Loucy (cell line): ENCODE measurements at regions not wholly inside any gene's neighbourhood (a gene's known extent, or its start where the extent isn't known, plus 50 kb on each side); places are given as distances from the start of the nearest gene placed in this dataset.

Experiments
- H2AFZ ChIP-seq: fragments of 200-600 bp; sonication (generic); 2 replicates; pipeline ENCODE4 v1.6.0; 2016; ENCODE audit warnings: antibody characterized with exemption, mild to moderate bottlenecking, low read length, moderate library complexity
- H3F3A ChIP-seq: fragments of 200-600 bp; 2 replicates; pipeline ENCODE4 v1.6.0; 2016; ENCODE audit warnings: antibody characterized with exemption, low read depth, mild to moderate bottlenecking
- H3K27me3 ChIP-seq: fragments of 200-600 bp; sonication (generic); 2 replicates; pipeline ENCODE4 v1.6.1; 2014; ENCODE audit warnings: low read length, mild to moderate bottlenecking; ENCODE audit not compliant: insufficient read depth, poor library complexity, severe bottlenecking
- H3K36me3 ChIP-seq: fragments of 200-600 bp; sonication (generic); 2 replicates; pipeline ENCODE4 v1.6.1; 2016; ENCODE audit warnings: low read length; ENCODE audit not compliant: insufficient read depth
- H3K4me1 ChIP-seq: fragments of 200-600 bp; sonication (generic); 2 replicates; pipeline ENCODE4 v1.5.1; 2014; ENCODE audit warnings: low read length, mild to moderate bottlenecking; ENCODE audit not compliant: insufficient read depth, poor library complexity, severe bottlenecking
- H3K4me2 ChIP-seq: fragments of 200-600 bp; sonication (generic); 2 replicates; pipeline ENCODE4 v1.6.0; 2014; ENCODE audit warnings: antibody characterized with exemption, low read length, low read depth, mild to moderate bottlenecking; ENCODE audit not compliant: poor library complexity, severe bottlenecking
- H3K4me3 ChIP-seq: fragments of 200-600 bp; sonication (generic); 2 replicates; pipeline ENCODE4 v1.5.1; 2014; ENCODE audit warnings: low read length, mild to moderate bottlenecking, mixed read lengths; ENCODE audit not compliant: poor library complexity, severe bottlenecking
- H3K79me2 ChIP-seq: fragments of 200-600 bp; sonication (generic); 2 replicates; pipeline ENCODE4 v1.6.1; 2014; ENCODE audit warnings: low read length; ENCODE audit not compliant: insufficient read depth
- H3K9ac ChIP-seq: fragments of 200-600 bp; sonication (generic); 2 replicates; pipeline ENCODE4 v1.6.0; 2014; ENCODE audit warnings: mild to moderate bottlenecking, low read depth, low read length, moderate library complexity; ENCODE audit not compliant: poor library complexity, severe bottlenecking
- H3K9me2 ChIP-seq: fragments of 200-600 bp; sonication (generic); replicated peaks from 2 replicates; pipeline ENCODE4 v1.6.1; 2016; ENCODE audit warnings: low read depth, low read length, mixed read lengths
- H3K9me3 ChIP-seq: fragments of 200-600 bp; sonication (generic); 2 replicates; pipeline ENCODE4 v1.6.1; 2014; ENCODE audit warnings: mild to moderate bottlenecking, antibody characterized with exemption, low read length, low read depth; ENCODE audit not compliant: insufficient read depth
- H4K20me1 ChIP-seq: fragments of 200-600 bp; sonication (generic); 2 replicates; pipeline ENCODE4 v1.6.0; 2014; ENCODE audit warnings: antibody characterized with exemption, low read length, mild to moderate bottlenecking; ENCODE audit not compliant: insufficient read depth, poor library complexity, severe bottlenecking
- EZH2phosphoT487 ChIP-seq: fragments of 200-600 bp; IDR thresholded peaks from 2 replicates; pipeline ENCODE4 v1.6.1; 2018; ENCODE audit warnings: antibody characterized with exemption, mild to moderate bottlenecking, moderate library complexity, borderline replicate concordance
- TF ChIP-seq, protein P1 (sequence below): fragments of 200-600 bp; sonication (generic); conservative IDR thresholded peaks from 2 replicates; pipeline ENCODE4 v1.5.1; 2014; ENCODE audit warnings: mild to moderate bottlenecking, antibody characterized with exemption, low read length

DNA sequence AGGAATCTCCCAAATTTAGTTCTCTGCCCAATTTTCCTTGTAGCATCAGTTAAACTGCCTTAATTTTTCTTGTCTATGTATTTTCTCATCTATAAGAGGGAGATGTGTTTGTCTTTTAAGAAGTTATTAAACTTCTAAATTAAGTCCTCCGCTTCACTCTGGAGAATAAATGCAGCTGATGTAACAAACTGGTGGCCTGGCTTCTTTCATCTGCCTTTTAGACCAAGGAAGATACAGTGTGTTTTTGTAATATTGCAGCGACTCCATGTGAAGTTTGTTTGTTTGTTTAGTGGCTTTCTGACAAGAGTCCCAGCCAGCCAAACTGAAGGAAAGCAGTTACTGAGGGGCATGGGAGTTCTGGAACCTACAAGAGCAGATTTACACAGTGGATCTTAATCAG lies 56.4 kb downstream of the KLF12 start:
- H2AFZ ChIP-seq, result no peak overlapping the region
- H4K20me1 ChIP-seq, result no peaks in the 10 kb centered on the region
- TF ChIP-seq, protein P1, sequence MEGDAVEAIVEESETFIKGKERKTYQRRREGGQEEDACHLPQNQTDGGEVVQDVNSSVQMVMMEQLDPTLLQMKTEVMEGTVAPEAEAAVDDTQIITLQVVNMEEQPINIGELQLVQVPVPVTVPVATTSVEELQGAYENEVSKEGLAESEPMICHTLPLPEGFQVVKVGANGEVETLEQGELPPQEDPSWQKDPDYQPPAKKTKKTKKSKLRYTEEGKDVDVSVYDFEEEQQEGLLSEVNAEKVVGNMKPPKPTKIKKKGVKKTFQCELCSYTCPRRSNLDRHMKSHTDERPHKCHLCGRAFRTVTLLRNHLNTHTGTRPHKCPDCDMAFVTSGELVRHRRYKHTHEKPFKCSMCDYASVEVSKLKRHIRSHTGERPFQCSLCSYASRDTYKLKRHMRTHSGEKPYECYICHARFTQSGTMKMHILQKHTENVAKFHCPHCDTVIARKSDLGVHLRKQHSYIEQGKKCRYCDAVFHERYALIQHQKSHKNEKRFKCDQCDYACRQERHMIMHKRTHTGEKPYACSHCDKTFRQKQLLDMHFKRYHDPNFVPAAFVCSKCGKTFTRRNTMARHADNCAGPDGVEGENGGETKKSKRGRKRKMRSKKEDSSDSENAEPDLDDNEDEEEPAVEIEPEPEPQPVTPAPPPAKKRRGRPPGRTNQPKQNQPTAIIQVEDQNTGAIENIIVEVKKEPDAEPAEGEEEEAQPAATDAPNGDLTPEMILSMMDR, result no peak
- TF ChIP-seq EZH2phosphoT487, result no peak

DNA sequence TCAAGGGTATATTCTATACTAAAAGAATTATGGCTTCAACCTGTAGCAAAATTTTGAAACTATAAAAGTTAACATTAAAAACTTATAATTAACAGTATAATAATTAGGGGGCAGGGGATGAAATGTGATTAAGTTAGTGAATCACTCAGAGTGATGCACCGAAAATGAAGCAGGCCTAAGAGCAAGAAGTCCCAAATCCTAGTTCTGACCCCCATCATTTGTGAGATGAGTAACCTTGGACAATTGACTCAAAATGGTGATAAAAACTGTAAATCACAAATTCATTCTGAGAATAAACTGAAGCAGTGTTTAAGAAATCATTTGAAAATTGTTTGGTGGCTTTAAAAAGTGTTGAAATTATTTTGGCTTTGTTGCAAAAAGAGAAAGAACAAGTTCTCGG lies 56.8 kb downstream of the KLF12 start:
- H3K4me3 ChIP-seq, result no peak overlapping the region
- no peaks in the 10 kb centered on the region for H3K9me3 ChIP-seq
- no peaks in the 10 kb centered on the region for H4K20me1 ChIP-seq
- H2AFZ ChIP-seq, result no peak overlapping the region
- no peak overlapping the region for H3K4me2 ChIP-seq
- peaks cover 88% of the 10 kb centered on the region for H3K79me2 ChIP-seq
- no peaks in the 10 kb centered on the region for H3K9me2 ChIP-seq
- no peak overlapping the region for H3K9ac ChIP-seq
- peaks cover 22% of the 10 kb centered on the region for H3K4me1 ChIP-seq
- TF ChIP-seq, protein P1, result no peak
- TF ChIP-seq EZH2phosphoT487, result no peak
- H3K36me3 ChIP-seq, result no peaks in the 10 kb centered on the region
- no peaks in the 10 kb centered on the region for H3F3A ChIP-seq
- H3K27me3 ChIP-seq, result no peaks in the 10 kb centered on the region

More for the DNA sequence above, 56.4 kb downstream of the KLF12 start:
- Histone ChIP-seq H3K27me3 (no peaks in the 10 kb centered on the region), H3K9me2 (no peaks in the 10 kb centered on the region), H3K4me1 (peaks cover 22% of the 10 kb centered on the region), H3K9ac (no peak overlapping the region), H3K9me3 (no peaks in the 10 kb centered on the region), H3K4me2 (no peak overlapping the region), H3K4me3 (no peak overlapping the region), H3F3A (no peaks in the 10 kb centered on the region), H3K36me3 (no peaks in the 10 kb centered on the region), H3K79me2 (peaks cover 88% of the 10 kb centered on the region)

DNA sequence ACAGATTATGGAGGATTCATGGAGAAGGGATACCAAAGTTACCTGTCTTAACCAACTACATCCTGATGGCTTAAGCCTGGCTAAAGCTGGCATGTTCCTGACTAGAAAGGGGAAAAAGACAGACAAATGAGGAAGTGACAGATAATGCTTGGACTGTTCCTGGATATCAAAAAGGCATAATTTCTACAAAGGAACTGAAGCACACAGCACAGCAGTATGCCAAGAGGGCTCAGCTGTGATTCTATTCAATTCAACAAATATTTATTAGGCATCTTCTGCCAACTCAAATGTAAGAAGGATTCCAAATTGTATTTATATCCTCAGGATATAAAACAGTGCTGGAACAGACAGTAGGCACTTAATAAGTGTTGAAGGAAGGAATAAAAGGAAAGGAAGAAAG lies 59.5 kb downstream of the KLF12 start:
- Histone ChIP-seq H3K9ac (no peak overlapping the region), H3K36me3 (no peaks in the 10 kb centered on the region), H3F3A (0 out of 2 replicates have a peak, but pooled peaks cover 5% of the 10 kb centered on the region), H3K27me3 (no peaks in the 10 kb centered on the region), H2AFZ (no peak overlapping the region), H3K9me3 (no peaks in the 10 kb centered on the region), H3K4me3 (no peak overlapping the region), H3K4me2 (no peak overlapping the region), H3K4me1 (peaks cover 36% of the 10 kb centered on the region), H4K20me1 (peaks cover 6% of the 10 kb centered on the region), H3K9me2 (no peaks in the 10 kb centered on the region), H3K79me2 (peaks cover 78% of the 10 kb centered on the region)
- no peak for TF ChIP-seq EZH2phosphoT487
- TF ChIP-seq, protein P1, result no peak
